ENCODE measurements at regions not wholly inside any gene's neighbourhood (a gene's known extent, or its start where the extent isn't known, plus 50 kb on each side); places are given as distances from the start of the nearest gene placed in this dataset.

DNA sequence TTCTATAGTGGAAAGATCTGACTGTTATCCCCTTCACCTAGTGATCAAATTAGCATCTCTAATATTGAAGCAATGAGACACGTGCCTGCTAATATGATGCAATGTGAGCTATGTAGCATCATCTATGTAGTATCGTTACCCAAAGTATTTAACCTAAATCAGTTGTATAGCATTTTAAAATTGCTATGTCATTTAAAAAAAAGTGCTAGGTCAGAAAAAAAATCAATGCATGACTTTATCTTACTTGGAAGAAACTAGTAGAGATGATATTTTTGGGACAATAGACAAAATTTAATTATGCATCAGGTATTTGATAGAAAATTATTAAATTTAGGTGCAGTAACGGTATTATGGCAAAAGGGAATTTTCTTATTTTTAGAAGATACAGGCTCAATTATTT, 157.3 kb downstream of the CCDC71L start:
- H3K27me3 ChIP-seq (replicated peaks in 1 of 4; ENCODE audit: control extremely low read depth in 1 of 4, control insufficient read depth in 3 of 4, insufficient read depth in 4 of 4, low read length in 3 of 4): no peaks in the 10 kb centered on the region
- H2AFZ ChIP-seq (ENCODE audit: insufficient read depth, low read depth, low read length, poor library complexity, severe bottlenecking): no peak overlapping the region
- H3K27ac ChIP-seq (ENCODE audit: low read length in 2 of 2): no peak overlapping the region
- H3K4me1 Mint-ChIP-seq: no peaks in the 10 kb centered on the region
- ChIA-PET POLR2A (no interaction called here), CTCF (interaction anchor here (0.8 kb wide), 1 partner anchor 12 kb away, joined by 4 read pairs; no protein-coding TSS in a partner anchor)
- intact Hi-C loops (cut with micrococcal nuclease): no loop called here
- H3K79me2 ChIP-seq (ENCODE audit: control insufficient read depth, insufficient read depth, low read length): no peaks in the 10 kb centered on the region
- no peak overlapping the region for H3K4me3 Mint-ChIP-seq
- no peaks in the 10 kb centered on the region for H4K20me1 ChIP-seq (ENCODE audit: control insufficient read depth, insufficient read depth, low read length, poor library complexity, severe bottlenecking)
- H3K4me2 ChIP-seq (replicated peaks; ENCODE audit: low read depth, low read length, poor library complexity, severe bottlenecking): no peak overlapping the region
- no CpG with 5 or more reads among the region's 3 CpGs for WGBS (ENCODE audit: insufficient coverage)
- H3K9ac ChIP-seq (ENCODE audit: low read length): no peak overlapping the region
- no peaks in the 10 kb centered on the region for H3K9me3 ChIP-seq (ENCODE audit: control extremely low read depth in 1 of 3, control insufficient read depth in 2 of 3, insufficient read depth in 1 of 3, low read length in 2 of 3)
- no peaks in the 10 kb centered on the region for H3K9me3 Mint-ChIP-seq (ENCODE audit: insufficient read depth)
- TF ChIP-seq, protein P1, sequence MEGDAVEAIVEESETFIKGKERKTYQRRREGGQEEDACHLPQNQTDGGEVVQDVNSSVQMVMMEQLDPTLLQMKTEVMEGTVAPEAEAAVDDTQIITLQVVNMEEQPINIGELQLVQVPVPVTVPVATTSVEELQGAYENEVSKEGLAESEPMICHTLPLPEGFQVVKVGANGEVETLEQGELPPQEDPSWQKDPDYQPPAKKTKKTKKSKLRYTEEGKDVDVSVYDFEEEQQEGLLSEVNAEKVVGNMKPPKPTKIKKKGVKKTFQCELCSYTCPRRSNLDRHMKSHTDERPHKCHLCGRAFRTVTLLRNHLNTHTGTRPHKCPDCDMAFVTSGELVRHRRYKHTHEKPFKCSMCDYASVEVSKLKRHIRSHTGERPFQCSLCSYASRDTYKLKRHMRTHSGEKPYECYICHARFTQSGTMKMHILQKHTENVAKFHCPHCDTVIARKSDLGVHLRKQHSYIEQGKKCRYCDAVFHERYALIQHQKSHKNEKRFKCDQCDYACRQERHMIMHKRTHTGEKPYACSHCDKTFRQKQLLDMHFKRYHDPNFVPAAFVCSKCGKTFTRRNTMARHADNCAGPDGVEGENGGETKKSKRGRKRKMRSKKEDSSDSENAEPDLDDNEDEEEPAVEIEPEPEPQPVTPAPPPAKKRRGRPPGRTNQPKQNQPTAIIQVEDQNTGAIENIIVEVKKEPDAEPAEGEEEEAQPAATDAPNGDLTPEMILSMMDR (IDR thresholded peaks at IDR 0.05): no peak
- TF ChIP-seq EZH2 (IDR thresholded peaks at IDR 0.05; ENCODE audit: borderline replicate concordance, insufficient read depth, low read depth, low read length, poor library complexity, severe bottlenecking): no peak
- ATAC-seq (ENCODE audit: low read depth) (no peak), DNase-seq (no peak)
- no peaks in the 10 kb centered on the region for H3K4me1 ChIP-seq (ENCODE audit: control insufficient read depth in 2 of 2, insufficient read depth in 2 of 2, low read length in 2 of 2)
- H3K4me3 ChIP-seq (ENCODE audit: control extremely low read depth in 1 of 5, extremely low read depth in 1 of 5, insufficient read depth in 1 of 5, low read depth in 2 of 5, low read length in 4 of 5): no peak overlapping the region
- no peaks in the 10 kb centered on the region for H3K36me3 ChIP-seq (replicated peaks in 1 of 2; ENCODE audit: control extremely low read depth in 1 of 2, control insufficient read depth in 1 of 2, extremely low read depth in 1 of 2, insufficient read depth in 2 of 2, low read length in 1 of 2)
- H3K27me3 Mint-ChIP-seq: no peaks in the 10 kb centered on the region
- H3K27ac Mint-ChIP-seq: no peak overlapping the region

DNA sequence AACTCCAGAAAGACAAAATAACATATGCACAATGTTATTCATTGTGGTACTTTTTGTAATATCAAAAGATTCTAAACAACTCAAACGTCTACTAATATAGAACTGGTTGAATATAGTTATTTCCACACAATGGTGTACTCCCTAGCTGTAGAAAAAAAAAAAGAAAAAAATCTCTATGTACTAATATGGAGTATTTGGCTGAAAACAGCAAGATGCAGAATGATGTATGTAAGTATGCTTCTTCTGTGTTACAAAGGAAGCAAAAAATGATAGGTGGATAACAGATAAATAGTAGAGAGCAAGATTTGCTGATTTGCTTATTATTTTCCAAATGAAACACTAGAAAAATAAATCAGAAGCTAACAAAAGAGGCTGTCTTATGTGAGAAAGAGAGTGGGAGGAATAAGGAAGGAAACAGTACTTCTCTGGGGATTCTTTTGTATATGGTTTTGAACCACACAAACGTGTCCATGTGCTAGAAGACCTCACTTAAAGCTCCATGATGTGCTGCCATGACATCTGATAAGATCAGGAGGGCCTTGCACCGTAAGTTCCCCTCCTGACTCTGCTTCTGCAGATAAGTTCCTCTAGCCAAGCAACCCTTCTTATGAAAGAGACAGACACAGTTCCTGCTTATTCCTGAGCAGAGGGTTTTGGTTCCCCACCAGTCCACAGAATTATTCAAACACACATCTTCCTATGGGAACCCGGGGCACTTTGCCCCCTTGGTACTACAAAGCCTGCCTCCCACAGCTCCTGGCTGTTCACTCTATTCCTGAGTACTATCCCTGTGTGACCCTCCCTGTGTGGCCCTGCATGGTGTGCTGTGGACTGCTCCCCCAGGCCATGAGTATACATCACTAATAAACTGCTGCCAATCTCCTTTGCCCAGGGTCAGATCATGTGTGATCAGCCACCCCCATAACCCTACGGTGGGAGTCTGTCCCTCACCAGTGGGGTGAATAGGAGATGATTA, 159.1 kb downstream of the CCDC71L start:
- Histone ChIP-seq H3K4me1 (ENCODE audit: control insufficient read depth in 2 of 2, insufficient read depth in 2 of 2, low read length in 2 of 2) (no peaks in the 10 kb centered on the region), H3K9ac (ENCODE audit: low read length) (no peak overlapping the region), H2AFZ (ENCODE audit: insufficient read depth, low read depth, low read length, poor library complexity, severe bottlenecking) (no peak overlapping the region), H3K27ac (ENCODE audit: low read length in 2 of 2) (no peak overlapping the region), H3K36me3 (replicated peaks in 1 of 2; ENCODE audit: control extremely low read depth in 1 of 2, control insufficient read depth in 1 of 2, extremely low read depth in 1 of 2, insufficient read depth in 2 of 2, low read length in 1 of 2) (no peaks in the 10 kb centered on the region), H3K4me2 (replicated peaks; ENCODE audit: low read depth, low read length, poor library complexity, severe bottlenecking) (no peak overlapping the region), H3K27me3 (replicated peaks in 1 of 4; ENCODE audit: control extremely low read depth in 1 of 4, control insufficient read depth in 3 of 4, insufficient read depth in 4 of 4, low read length in 3 of 4) (no peaks in the 10 kb centered on the region), H3K79me2 (ENCODE audit: control insufficient read depth, insufficient read depth, low read length) (no peaks in the 10 kb centered on the region), H3K9me3 (ENCODE audit: control extremely low read depth in 1 of 3, control insufficient read depth in 2 of 3, insufficient read depth in 1 of 3, low read length in 2 of 3) (no peaks in the 10 kb centered on the region), H4K20me1 (ENCODE audit: control insufficient read depth, insufficient read depth, low read length, poor library complexity, severe bottlenecking) (no peaks in the 10 kb centered on the region), H3K4me3 (ENCODE audit: control extremely low read depth in 1 of 5, extremely low read depth in 1 of 5, insufficient read depth in 1 of 5, low read depth in 2 of 5, low read length in 4 of 5) (no peak overlapping the region)
- no peak overlapping the region for H3K27ac Mint-ChIP-seq
- H3K4me1 Mint-ChIP-seq: no peaks in the 10 kb centered on the region
- no peak overlapping the region for H3K4me3 Mint-ChIP-seq
- ATAC-seq (ENCODE audit: low read depth) (no peak), DNase-seq (no peak)
- WGBS (ENCODE audit: insufficient coverage): 33% methylated on average over 3 of the region's 5 CpGs
- TF ChIP-seq EZH2 (IDR thresholded peaks at IDR 0.05; ENCODE audit: borderline replicate concordance, insufficient read depth, low read depth, low read length, poor library complexity, severe bottlenecking): no peak
- TF ChIP-seq, protein P1 (IDR thresholded peaks at IDR 0.05): no peak
- intact Hi-C loops (cut with micrococcal nuclease): no loop called here
- POLR2A ChIA-PET: no interaction called here
- no peaks in the 10 kb centered on the region for H3K27me3 Mint-ChIP-seq
- H3K9me3 Mint-ChIP-seq (ENCODE audit: insufficient read depth): no peaks in the 10 kb centered on the region
- CTCF ChIA-PET: no interaction called here
